IPS-11a (cell line): ENCODE measurements at regions not wholly inside any gene's neighbourhood (a gene's known extent, or its start where the extent isn't known, plus 50 kb on each side); places are given as distances from the start of the nearest gene placed in this dataset.

Experiments
- H3K4me3 ChIP-seq: one replicate; pipeline ENCODE4 v1.5.1; 2013; ENCODE audit warnings: low read depth, low read length, control low read depth

GRCh38 chr1:115210302-115210711 lies 121.0 kb upstream of the TSPAN2 start:
- H3K4me3 ChIP-seq, result no peak overlapping the region

GRCh38 chr1:115204513-115204912 lies 115.2 kb upstream of the TSPAN2 start:
- no peak overlapping the region for H3K4me3 ChIP-seq

- H3K4me3 ChIP-seq, result no peak overlapping the region
These were observed 114.0 kb upstream of the TSPAN2 start for GRCh38 chr1:115203287-115203686.

- H3K4me3 ChIP-seq, result no peak overlapping the region
These were observed 112.3 kb upstream of the TSPAN2 start for GRCh38 chr1:115201598-115201997.

- H3K4me3 ChIP-seq, result no peak overlapping the region
These were observed 110.3 kb upstream of the TSPAN2 start for GRCh38 chr1:115199416-115200132.

DNA sequence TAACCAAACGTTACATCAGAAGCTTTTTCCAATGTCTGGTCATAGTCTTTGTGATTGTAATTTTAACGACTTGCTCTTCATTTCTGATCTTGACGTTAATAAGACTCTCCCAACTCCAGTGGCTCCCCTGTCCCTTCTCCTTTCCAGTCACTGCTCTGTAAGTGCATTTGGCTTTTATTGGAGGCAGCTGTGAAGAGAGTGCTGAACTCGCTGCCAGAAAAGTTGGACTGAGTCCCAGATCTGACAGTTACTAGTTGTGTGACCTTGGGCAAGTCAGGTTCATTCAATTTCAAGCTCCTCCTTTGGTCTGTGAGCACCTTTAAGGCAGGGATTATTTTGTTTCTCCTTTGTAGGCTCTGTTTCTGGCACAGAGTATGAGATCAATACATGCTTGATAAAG lies 109.6 kb upstream of the TSPAN2 start:
- no peak overlapping the region for H3K4me3 ChIP-seq

DNA sequence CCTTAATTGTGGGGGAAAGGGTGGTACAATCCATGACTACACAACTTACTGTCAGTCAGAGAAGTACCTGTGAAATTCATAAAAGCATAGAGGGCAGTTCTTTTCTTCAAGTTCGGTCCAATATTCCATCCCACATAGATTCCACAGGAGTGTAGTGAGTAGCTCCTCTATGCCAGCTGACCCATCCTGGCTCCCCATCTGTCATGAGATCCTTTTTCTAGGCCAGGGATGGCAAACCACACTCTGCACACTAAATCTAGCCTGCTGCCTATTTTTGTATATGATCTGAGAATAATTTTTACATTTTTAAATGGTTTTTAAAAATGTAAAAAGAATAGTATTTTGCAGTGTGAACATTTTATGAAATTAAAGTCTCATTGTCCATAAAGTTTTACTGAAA lies 107.0 kb upstream of the TSPAN2 start:
- no peak overlapping the region for H3K4me3 ChIP-seq

- H3K4me3 ChIP-seq, result no peak overlapping the region
These were observed 105.2 kb upstream of the TSPAN2 start for GRCh38 chr1:115194506-115194905.

- no peak overlapping the region for H3K4me3 ChIP-seq
These were observed 103.9 kb upstream of the TSPAN2 start for GRCh38 chr1:115193046-115193828.

DNA sequence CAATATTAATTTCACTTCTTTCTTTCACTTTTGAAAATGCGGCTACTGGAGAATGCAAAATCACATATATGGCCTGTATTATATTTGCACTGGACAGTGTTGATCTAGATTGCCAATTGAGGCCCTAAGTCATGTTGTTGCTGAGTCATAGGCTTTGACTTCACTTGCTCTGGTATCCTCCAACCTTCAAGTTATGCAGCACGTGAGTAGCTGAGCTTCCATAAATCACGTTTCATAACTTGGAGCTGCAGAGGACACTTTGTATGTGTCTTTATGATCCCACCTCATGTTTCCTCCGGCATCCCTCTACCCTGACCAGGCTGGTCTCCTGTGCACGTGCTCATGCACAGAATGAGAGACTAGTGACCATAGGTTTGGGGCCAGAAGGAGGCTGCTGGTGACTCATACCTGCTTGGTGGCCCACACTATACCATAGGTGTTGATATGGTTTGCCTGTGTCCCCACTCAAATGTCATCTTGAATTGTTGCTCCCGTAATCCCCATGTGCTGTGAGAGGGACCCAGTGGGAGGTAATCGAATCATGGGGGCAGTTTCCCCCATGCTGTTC lies 103.0 kb upstream of the TSPAN2 start:
- H3K4me3 ChIP-seq, result no peak overlapping the region

GRCh38 chr1:115191691-115192090 lies 102.4 kb upstream of the TSPAN2 start:
- no peak overlapping the region for H3K4me3 ChIP-seq

DNA sequence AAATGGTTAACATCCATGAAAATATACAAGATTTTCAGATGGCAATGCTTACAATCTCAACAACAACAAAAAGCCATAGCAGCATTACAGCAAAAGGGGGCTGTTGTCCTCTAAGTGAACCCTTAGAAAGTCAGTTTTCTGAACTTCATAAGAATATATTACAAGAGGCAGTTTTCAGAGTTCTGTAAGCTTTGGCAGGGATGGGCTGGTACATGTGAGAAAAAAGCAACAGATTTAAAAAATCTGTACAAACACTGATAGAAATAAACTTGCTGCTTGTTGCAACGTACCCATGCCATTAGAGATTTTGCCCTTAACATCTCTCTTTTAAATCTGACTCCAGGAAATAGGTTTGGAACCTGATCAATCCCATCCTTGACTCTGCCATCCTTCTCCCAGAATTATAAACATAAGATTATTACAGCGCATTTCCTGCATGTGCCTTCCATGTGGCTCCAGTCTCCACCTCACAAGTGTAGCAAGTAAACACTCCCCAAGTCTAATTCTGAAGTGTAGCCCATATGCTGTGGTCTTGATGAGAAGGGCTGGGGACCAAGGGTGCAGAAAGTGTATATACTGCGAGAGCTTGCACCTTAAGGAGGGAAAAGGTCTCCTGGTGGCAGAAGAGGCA lies 101.4 kb upstream of the TSPAN2 start:
- H3K4me3 ChIP-seq, result no peak overlapping the region

DNA sequence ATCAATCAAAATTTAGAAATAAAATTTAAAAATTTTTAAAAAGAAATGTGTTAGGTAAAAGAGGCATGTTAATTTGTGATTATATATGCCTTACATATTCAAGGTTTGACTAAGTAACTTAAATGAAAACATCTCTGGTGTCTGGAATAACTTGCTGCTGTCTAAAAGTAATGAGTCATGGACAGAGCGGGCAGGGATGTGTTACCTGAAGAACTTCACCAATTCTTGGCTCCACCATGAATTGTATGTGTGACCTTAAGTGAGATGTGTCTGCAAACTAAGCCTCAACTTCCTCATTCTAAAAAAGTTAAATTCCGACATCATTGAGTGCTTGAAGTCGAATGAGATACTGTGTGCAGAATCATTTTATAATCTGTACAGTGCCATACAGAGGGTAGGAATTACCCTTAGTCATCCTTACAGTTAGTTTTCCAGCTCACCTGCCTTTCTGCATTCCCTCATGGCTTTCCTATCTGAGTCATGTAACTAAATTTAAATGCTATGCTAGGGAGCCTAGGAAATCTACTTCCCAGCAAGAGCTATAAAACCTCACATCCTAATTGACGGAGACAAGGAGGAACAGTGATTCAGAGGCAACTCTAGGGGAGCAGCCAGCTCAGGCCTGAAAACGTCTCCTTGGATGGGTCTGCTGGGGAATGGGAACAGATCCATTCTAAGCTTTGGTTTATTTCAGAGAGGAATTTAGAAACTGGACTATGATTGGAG lies 100.7 kb upstream of the TSPAN2 start:
- H3K4me3 ChIP-seq, result no peak overlapping the region

DNA sequence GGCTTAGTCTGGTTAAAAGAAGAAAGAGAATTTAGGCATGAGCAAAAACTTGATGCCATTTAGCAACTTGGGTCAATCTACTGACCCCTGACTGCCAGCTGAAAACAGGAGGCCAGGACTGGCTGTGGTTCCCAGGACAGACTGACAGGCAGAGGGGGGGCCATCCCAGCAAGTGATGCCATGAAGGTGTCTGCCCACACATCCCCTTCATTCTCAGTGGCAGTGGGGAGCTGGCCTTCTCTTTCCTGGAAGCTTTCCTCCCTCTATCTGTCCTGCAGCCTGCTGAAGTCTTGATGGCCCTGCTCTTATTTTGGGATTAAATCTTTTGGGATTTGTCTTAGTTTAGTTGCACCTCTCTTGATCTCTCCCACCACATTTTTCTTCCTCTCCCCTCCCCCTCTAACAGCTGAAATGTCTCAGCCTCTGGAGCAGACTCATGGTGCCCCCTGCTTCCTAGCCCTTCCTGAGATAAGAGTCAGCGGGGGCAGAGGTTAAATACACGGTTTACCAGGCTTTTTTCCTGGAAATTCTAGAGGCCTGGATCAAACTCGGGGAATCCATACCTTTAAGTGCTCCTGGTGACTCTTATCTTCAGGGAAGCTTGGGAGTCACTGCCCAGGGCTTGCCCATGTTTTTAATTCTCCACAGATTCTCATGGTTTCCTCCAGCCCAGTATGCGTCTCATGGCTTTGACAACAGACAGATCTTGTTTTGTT lies 99.5 kb upstream of the TSPAN2 start:
- no peak overlapping the region for H3K4me3 ChIP-seq

- H3K4me3 ChIP-seq, result no peak overlapping the region
These were observed 97.5 kb upstream of the TSPAN2 start for GRCh38 chr1:115186711-115187265.

GRCh38 chr1:115185336-115185735 lies 96.0 kb upstream of the TSPAN2 start:
- H3K4me3 ChIP-seq, result no peak overlapping the region

DNA sequence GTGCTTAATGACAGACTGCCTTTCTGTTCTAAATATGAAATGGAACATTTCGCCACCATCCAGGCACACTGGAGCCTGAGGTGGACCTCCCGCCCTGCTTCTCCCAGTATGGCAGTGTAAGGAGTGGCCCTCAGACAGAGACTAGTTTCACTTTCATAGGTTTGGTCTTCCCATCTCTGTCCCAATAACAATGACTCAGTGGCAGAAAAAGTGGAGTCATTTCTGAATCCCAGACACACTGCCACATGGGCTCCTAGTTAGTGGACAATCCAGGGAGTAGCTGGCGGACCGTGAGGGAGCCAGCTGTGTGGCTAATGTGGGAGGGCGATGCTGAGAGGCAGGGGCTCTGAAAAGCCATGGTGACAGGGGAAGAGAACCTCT lies 95.6 kb upstream of the TSPAN2 start:
- H3K4me3 ChIP-seq, result no peak overlapping the region

- H3K4me3 ChIP-seq, result no peak overlapping the region
These were observed 95.1 kb upstream of the TSPAN2 start for GRCh38 chr1:115184260-115184950.

DNA sequence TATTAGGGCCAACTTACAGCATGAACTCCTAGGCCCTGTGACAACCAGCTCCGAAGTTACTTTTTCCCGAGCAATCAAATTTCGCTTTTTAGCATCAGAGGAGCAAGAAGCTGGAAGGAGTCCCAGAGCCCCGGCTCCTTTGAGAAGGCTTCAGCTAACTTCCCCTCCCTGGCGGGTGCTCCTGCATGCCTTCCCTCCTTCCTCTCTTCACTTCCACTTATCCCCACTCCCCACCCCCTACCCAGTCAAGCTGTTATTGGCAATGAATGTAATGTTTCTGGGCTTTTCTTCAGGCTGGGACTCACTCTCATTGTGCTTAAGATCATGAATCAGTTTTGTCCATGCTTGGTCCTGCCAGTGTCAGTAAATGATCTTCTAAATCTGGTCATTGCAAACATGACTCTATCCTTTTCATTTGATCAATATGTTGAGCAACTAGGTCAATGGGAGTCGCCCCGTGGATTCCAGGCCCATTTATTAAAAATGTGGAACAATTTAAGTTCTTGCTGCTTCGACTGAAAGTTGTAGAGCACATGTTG lies 94.5 kb upstream of the TSPAN2 start:
- no peak overlapping the region for H3K4me3 ChIP-seq
